ENCODE measurements at regions not wholly inside any gene's neighbourhood (a gene's known extent, or its start where the extent isn't known, plus 50 kb on each side); places are given as distances from the start of the nearest gene placed in this dataset.
"Not testable (repeated sequence)": the region's sequence is repeated elsewhere in the genome, so short reads cannot be mapped to it uniquely, and the experiment has no call there.

DNA sequence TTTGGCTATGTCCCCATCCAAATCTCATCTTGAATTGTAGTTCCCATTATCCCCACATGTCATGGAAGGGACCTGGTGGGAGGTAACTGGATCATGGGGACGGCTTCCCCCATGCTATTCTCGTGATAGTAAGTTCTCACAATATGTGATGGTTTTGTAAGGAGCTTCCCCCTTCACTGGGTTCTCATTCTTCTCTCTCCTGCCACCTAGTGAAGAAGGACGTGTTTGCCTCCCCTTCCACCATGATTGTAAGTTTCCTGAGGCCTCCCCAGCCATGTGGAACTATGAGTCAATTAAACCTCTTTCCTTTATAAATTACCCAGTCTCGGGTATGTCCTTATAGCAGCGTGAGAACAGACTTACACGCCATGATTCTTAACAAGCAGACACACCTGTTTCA lies 165.6 kb downstream of the XPNPEP1 start:
- H3K79me2 ChIP-seq (ENCODE audit: control insufficient read depth in 1 of 2, insufficient read depth in 2 of 2, low read length in 2 of 2); H3K4me1 ChIP-seq (replicated peaks in 1 of 4; ENCODE audit: control insufficient read depth in 3 of 4, insufficient read depth in 4 of 4, low read length in 3 of 4); H4K8ac ChIP-seq (ENCODE audit: extremely low read depth, insufficient read depth, low read length); H2BK5ac ChIP-seq (ENCODE audit: low read depth, low read length); H2BK15ac ChIP-seq (ENCODE audit: low read length); DNase-seq (ENCODE audit: low read depth in 1 of 2, low spot score in 2 of 2); H3K4ac ChIP-seq (replicated peaks; ENCODE audit: insufficient read length, low read depth, low read length); H3K27me3 ChIP-seq (replicated peaks in 1 of 4; ENCODE audit: control insufficient read depth in 3 of 4, extremely low read depth in 1 of 4, insufficient read depth in 3 of 4, low read length in 3 of 4); H3K27ac ChIP-seq (ENCODE audit: low read depth, low read length); H3K14ac ChIP-seq (ENCODE audit: insufficient read length); H4K91ac ChIP-seq (replicated peaks; ENCODE audit: insufficient read length, low read length); H3K9me3 ChIP-seq (ENCODE audit: insufficient read depth in 2 of 2, low read depth in 1 of 2, low read length in 1 of 2); H3K9ac ChIP-seq (replicated peaks in 1 of 4; ENCODE audit: extremely low read depth in 1 of 4, low read depth in 3 of 4, low read length in 3 of 4); H4K5ac ChIP-seq (ENCODE audit: insufficient read length, low read depth, low read length); H4K20me1 ChIP-seq (replicated peaks in 1 of 2; ENCODE audit: control insufficient read depth in 1 of 2, insufficient read depth in 2 of 2, low read length in 2 of 2); H3K79me1 ChIP-seq (ENCODE audit: low read depth, low read length); H2AK5ac ChIP-seq (ENCODE audit: low read depth, low read length); H3K18ac ChIP-seq (ENCODE audit: extremely low read depth, low read length); H2BK20ac ChIP-seq (ENCODE audit: low read length); POLR2A ChIA-PET (ENCODE audit: partially characterized antibody); H3K4me2 ChIP-seq (ENCODE audit: insufficient read depth in 1 of 2, low read depth in 2 of 2, low read length in 2 of 2); H3K23ac ChIP-seq (ENCODE audit: insufficient read length); H3K36me3 ChIP-seq (ENCODE audit: control insufficient read depth in 2 of 4, insufficient read depth in 4 of 4, low read length in 3 of 4); H2BK120ac ChIP-seq (replicated peaks; ENCODE audit: low read depth, low read length); H2BK12ac ChIP-seq (ENCODE audit: low read depth, low read length); H3K4me3 ChIP-seq (ENCODE audit: extremely low read depth in 1 of 4, insufficient read depth in 2 of 4, low read depth in 3 of 4, low read length in 4 of 4); H3K56ac ChIP-seq (replicated peaks; ENCODE audit: insufficient read length, low read depth, low read length); H3K23me2 ChIP-seq (ENCODE audit: low read depth, low read length); H2AFZ ChIP-seq (ENCODE audit: low read length): not testable (repeated sequence)
- TF ChIP-seq, protein P1, sequence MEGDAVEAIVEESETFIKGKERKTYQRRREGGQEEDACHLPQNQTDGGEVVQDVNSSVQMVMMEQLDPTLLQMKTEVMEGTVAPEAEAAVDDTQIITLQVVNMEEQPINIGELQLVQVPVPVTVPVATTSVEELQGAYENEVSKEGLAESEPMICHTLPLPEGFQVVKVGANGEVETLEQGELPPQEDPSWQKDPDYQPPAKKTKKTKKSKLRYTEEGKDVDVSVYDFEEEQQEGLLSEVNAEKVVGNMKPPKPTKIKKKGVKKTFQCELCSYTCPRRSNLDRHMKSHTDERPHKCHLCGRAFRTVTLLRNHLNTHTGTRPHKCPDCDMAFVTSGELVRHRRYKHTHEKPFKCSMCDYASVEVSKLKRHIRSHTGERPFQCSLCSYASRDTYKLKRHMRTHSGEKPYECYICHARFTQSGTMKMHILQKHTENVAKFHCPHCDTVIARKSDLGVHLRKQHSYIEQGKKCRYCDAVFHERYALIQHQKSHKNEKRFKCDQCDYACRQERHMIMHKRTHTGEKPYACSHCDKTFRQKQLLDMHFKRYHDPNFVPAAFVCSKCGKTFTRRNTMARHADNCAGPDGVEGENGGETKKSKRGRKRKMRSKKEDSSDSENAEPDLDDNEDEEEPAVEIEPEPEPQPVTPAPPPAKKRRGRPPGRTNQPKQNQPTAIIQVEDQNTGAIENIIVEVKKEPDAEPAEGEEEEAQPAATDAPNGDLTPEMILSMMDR (IDR thresholded peaks at IDR 0.05; ENCODE audit: control extremely low read depth in 1 of 3, insufficient read depth in 1 of 3, low read depth in 1 of 3, low read length in 3 of 3): peak in 2 of 3 experiments; percentile 16 to 40; a peak in 2 of 4 replicates
- peak; percentile 39 to 43; a peak in 3 of 4 replicates for TF ChIP-seq RAD21 (IDR thresholded peaks at IDR 0.05 in 1 of 2, conservative IDR thresholded peaks at IDR 0.05 in 1 of 2; ENCODE audit: low read depth in 2 of 2, low read length in 2 of 2)
- FAIRE-seq: peak; percentile 60
- WGBS, 2 experiments (ENCODE audit: extremely low coverage in 1 of 2, insufficient coverage in 1 of 2, insufficient read length in 1 of 2, insufficient replicate concordance in 2 of 2, low coverage in 1 of 2, low lambda C conversion rate in 2 of 2, missing lambda C conversion rate in 1 of 2): 67% methylated on average over 6 of the region's 6 CpGs; no CpG with 5 or more reads in 1 of the 2 experiments
- CTCF ChIA-PET (ENCODE audit: partially characterized antibody): interaction anchor here (0.5 to 2.4 kb wide), 21 partner anchors 10 to 951 kb away, joined by 3 to 13 read pairs (median 3); no protein-coding TSS in a partner anchor
